GM19239 (cell line): ENCODE measurements at regions not wholly inside any gene's neighbourhood (a gene's known extent, or its start where the extent isn't known, plus 50 kb on each side); places are given as distances from the start of the nearest gene placed in this dataset.

ENCODE experiments used
- DNase-seq: peaks from one replicate; pipeline ENCODE4 v3.0.0; 2011; ENCODE audit warnings: low spot score; ENCODE audit not compliant: insufficient read length
- FAIRE-seq: peaks from 2 replicates; lab custom pipeline; 2011; peaks lifted over from hg19 to GRCh38; lab: Jason Lieb, UNC

- FAIRE-seq (no peak), DNase-seq (no peak)
Observed at GRCh38 chr14:86989285-86989684, 1003.7 kb downstream of the GALC start.

GRCh38 chr14:86987966-86988365 lies 1005.0 kb downstream of the GALC start:
- FAIRE-seq: no peak
- no peak for DNase-seq

GRCh38 chr14:86973177-86973576 lies 1019.8 kb downstream of the GALC start:
- no peak for DNase-seq
- no peak for FAIRE-seq

GRCh38 chr14:86971292-86971691 lies 1021.7 kb downstream of the GALC start:
- DNase-seq: no peak
- no peak for FAIRE-seq

DNA sequence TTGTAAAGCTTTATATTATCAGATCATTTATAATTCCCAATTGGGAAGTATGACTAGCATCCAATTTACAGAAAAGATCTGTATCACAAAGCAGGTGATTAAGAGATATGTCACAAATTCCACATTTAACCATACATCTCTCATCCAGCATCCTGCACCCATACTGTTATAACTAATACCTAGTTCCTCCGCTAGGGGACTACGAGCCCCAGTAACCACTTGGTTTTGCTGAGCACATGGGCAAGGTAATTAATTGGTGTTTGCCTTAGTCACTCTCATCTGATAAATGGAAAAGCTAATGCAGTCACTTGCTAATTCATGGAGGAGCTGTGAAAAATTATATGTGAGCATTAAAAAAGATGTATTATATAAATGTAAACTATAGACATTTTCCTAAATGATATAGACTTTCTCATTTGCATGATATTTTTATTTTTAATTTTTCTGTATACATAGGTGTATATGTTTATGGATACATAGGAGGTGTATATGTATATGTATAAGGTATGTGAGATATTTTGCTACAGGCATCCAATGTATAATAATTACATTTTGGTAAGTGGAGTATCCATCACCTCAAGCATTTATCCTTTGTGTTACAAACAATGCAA lies 1031.8 kb downstream of the GALC start:
- FAIRE-seq (no peak), DNase-seq (no peak)

DNA sequence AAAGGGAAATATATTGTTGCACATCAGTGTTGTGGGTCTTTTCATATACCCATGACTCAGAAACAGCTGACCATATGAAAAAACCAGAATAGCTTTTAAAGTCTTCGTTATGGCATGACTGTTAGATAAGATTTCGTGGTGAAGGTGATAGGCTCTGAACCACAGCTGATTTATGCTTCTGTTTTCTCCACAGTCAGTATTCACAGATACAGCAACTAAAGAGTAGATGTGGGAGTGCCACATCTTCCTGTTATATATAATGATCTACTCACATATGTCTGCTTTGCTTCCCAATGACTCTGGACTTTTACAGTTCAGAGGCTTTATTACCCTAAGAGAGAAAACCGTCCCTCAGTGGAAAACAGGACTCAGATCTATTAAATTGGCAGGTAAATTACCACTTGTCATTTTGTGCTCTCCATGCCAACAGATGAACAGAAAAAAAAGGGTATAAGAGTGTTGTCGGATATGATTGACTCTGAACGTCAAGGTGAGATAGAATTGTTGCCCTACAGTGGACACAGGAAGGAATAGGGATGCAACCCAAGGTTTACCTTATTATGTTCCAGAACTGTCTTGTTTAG lies 1037.1 kb downstream of the GALC start:
- DNase-seq: no peak
- no peak for FAIRE-seq

GRCh38 chr14:86954623-86955022 lies 1038.4 kb downstream of the GALC start:
- FAIRE-seq (no peak), DNase-seq (no peak)

DNA sequence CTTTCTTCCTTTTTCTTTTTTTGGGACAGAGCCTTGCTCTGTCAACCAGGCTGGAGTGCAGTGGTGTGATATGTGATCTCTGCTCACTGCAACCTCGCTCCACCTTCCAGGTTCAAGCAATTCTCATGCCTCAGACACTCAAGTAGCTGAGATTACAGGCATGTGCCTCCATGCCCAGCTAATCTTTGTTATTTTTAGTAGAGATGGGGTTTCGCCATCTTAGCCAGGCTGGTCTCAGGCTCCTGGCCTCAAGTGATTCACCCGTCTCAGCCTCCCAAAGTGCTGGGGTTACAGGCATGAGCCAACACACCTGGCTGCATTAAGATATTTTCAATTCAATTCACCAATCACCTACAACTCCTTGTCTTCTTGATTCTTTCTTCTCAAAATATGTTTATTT lies 1046.5 kb downstream of the GALC start:
- DNase-seq: no peak
- no peak for FAIRE-seq

DNA sequence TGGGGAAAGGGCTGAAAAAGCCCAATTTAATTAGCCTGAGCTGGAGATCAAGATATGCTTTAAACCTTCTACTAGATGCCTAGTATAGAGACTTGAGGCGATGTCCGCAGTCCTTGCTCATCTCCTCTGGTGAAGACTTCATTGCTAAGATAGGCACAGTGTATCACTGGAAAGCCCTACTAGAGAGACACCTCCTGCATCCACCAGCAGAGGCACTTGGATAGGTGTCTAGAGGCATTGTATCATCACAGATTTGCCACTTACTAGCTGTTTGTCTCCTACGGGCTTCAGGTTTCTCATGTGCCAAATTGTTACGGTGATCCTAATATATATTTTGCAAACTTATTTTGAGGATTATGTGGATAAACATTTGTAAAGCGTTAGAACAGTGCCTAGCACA lies 1048.5 kb downstream of the GALC start:
- DNase-seq (no peak), FAIRE-seq (no peak)

- DNase-seq: no peak
- no peak for FAIRE-seq
Observed at GRCh38 chr14:86943391-86944365, 1049.3 kb downstream of the GALC start.

DNA sequence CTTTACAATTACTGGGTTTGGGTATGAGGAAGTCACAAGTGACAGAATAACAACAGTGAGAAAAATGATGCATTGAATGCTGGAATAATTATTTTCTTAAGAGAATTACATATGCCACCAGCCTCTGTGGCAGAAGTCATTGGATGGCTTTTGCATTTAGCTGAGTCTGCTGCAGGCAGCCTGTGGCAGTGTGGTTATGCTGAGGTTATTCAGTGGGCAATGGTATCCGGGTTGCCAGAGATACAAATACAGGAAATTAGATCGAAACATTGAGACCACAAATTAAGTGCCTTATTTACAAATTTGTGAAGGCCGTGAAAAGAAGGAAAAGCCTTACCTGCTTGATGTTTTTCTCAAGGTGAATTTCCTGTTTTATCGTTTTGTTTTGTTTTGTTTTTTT lies 1050.0 kb downstream of the GALC start:
- FAIRE-seq (no peak), DNase-seq (no peak)

DNA sequence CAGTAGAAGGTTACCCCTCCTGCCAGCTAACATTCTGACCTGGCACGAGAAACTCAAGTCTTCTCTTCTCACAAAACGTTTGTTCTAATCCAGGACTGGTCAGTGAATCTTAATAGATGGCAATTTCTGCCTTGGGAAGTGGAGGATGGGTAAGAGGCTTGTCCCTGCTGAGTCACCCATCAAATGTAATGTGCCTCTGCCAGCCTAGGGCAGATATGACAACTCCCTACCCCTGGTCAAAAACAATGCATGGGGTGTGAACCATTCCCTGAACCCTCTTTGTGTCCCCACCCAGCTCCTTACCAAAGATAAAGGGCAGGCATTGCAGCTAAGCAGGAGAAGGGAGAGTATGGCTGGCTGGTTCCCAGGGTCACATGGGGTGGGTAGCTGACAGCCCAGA lies 1052.9 kb downstream of the GALC start:
- DNase-seq: no peak
- no peak for FAIRE-seq

DNA sequence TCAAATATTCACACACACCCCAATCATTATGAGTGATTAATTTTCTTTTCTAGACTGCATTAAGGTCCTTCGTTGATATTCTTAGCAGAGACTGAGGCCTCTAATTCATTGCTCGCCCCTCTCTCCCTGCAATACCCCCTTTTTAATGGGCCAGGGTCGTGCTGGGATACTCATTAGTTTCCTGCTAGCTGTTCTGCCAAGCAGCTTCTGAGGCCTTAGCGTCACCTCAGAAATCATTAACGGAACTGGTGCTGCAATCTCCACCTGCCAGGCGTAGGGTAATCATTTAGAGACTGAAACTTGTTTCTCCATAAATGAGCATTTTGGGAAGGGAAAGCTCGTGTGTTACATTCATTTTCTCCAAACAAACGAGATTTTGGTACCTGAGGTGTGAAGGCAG lies 1054.7 kb downstream of the GALC start:
- no peak for DNase-seq
- no peak for FAIRE-seq

DNA sequence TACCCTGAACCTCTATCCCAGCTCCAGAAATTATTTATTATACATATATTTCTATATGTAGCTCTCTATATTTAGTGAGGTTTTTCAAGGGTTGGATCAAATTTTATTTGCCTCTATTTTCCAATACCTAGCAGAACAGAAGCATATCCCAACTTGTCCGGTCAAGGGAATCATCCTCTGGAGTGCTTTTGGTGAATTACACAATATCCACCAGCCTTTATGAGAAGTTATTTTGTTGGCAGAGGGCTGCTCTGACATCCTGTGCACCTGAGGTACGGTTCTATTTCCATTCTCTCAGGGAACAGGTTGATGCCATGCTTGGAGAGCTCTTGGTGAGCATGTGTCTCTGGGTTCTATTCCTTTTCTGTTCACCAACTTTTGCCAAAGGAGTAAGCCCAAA lies 1056.4 kb downstream of the GALC start:
- DNase-seq (no peak), FAIRE-seq (no peak)

DNA sequence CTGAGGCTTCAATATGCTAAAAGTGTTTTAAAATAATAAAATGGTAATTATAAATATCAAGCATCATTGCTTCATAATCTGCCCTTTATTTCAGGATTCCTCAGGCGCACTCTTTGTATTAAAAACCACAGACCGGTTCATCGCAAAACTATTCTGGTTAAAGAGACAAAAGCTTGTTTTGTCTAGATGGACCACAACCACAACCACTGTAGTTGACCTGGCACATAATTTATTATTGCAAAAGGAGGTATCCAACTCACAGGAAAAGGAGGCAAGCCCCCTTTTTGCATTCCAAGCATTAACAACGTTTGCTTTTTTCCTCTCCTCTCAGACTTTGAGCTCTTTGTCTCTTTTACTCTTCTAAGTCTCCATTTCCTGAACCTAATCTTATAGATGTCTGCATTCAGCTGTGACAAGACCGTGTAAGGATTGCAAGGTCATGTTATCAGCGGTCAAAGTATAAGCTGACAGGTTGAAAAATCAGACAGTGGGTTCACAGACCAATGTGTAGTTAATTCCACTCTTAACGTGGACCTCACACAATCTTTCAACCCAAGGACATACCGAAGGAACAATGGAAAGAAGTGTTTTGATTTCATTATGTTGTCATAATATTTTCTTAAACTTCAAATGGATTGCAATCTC lies 1057.6 kb downstream of the GALC start:
- DNase-seq (no peak), FAIRE-seq (no peak)

DNA sequence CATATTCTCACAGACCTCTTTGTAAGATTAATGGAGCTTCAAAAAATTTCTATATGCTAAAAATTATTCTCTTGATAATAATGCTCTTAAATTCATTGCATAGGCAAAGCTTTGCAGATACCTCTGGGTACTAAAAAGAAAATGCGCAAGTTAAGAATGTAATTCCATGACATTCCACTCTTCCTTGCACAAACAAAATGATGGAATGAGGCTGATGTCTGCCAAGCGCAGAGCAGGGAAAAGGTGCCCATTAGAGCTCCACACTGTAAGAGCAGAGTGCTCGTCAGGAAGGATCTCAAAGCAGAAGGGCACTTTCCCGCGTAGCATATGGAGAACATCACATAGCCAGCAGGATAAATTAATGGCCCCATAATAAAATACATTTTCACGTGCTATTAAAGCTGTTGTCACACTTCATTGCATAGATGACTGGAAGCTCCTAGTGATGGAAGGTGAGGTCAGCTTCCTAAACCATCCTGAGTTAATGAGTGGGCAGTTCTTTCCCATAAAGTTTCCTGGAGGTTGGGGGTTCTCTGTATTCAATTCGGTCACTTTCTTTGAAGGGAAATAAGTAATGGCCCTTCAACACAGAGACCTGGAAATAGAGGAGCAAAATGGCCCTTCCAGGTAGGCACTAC lies 1058.9 kb downstream of the GALC start:
- no peak for FAIRE-seq
- DNase-seq: no peak

DNA sequence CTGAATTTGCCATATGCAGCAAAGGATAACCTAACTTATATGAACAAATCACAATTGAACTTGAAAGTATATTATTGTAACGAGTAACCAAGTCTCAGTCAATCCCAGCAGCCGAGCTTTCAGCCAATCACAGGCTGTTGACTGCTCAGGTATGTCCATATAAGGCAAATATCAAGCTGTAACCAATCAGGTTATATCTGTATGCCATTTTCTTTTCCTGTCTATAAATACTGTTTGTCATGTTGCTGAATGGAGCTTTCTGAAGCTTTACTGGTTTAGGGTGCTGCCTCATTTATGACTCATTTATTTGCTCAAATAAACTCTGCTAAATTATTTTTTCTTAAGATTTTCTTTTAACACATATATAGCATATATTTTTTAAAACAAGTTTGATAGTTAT lies 1059.5 kb downstream of the GALC start:
- DNase-seq (no peak), FAIRE-seq (no peak)

- no peak for FAIRE-seq
- no peak for DNase-seq
Observed at GRCh38 chr14:86915406-86915805, 1077.6 kb downstream of the GALC start.

- no peak for DNase-seq
- no peak for FAIRE-seq
Observed at GRCh38 chr14:86912709-86913108, 1080.3 kb downstream of the GALC start.

DNA sequence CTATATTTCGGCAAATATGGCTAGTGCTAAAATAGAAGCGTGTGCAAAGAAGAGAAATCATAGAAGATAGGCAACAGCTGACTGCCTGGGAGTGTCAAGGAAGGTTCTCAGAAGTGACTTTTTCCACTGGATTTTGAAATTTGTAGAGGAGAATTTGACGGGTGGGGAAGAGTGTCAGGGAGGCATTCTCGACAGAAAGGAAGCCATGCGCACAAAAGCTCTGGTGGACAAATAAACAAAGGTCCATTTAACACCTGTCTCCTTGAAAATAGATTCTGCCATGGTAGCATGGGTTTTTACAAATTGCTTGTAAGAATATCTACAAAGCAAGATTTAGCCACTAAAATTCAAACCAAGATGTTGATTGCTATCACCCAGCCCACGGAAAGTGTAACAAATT lies 1081.5 kb downstream of the GALC start:
- FAIRE-seq: no peak
- no peak for DNase-seq
